A549 (cell line): ENCODE measurements at regions not wholly inside any gene's neighbourhood (a gene's known extent, or its start where the extent isn't known, plus 50 kb on each side); places are given as distances from the start of the nearest gene placed in this dataset.
"Not testable (repeated sequence)": the region's sequence is repeated elsewhere in the genome, so short reads cannot be mapped to it uniquely, and the experiment has no call there.

Source experiments
- ATAC-seq, 2 experiments: fragments of 200-7000 bp in 1 of 2; fragments of >200 bp in 1 of 2; cut with Nextera tagmentation in 1 of 2; cut with Tn5 transposase in 1 of 2; 3 replicates each; pipeline versions ENCODE4 v1.8.0 to v1.9.1; 2018 to 2020; ENCODE audit warnings: mild to moderate bottlenecking in 1 of 2, moderate library complexity in 1 of 2
- CTCF ChIA-PET: fragments of 300-600 bp; sonication (Branson Sonifier 250); formaldehyde crosslinking; extraction: SDS; loops from one replicate; lab custom pipeline; 2021; ENCODE audit warnings: antibody characterized with exemption, inconsistent platforms; lab: Yijun Ruan, JAX
- POLR2A ChIA-PET: fragments of 350-600 bp; formaldehyde crosslinking; extraction: SDS; loops from one replicate; lab custom pipeline; 2021; ENCODE audit warnings: antibody characterized with exemption, inconsistent platforms; lab: Yijun Ruan, JAX
- DNase-seq, 2 experiments: peaks; one replicate each; pipeline versions ENCODE4 v3.0.0 to v3.0.0-alpha.2; 2011 to 2016; ENCODE audit warnings: low read depth in 1 of 2, low spot score in 1 of 2
- FAIRE-seq: peaks from 2 replicates; lab custom pipeline; 2011; peaks lifted over from hg19 to GRCh38; lab: Jason Lieb, UNC
- H3K27ac ChIP-seq, 2 experiments: fragments of >200 bp; sonication (Bioruptor Twin); formaldehyde crosslinking; 3 replicates each; pipeline ENCODE4 v1.5.1; 2016 to 2017
- H3K4me1 ChIP-seq: fragments of >200 bp; sonication (Bioruptor Twin); formaldehyde crosslinking; 3 replicates; pipeline ENCODE4 v1.6.1; 2016
- H3K4me2 ChIP-seq: fragments of >200 bp; sonication (Bioruptor Twin); formaldehyde crosslinking; 3 replicates; pipeline ENCODE4 v1.6.1; 2016
- H3K4me3 ChIP-seq: fragments of >200 bp; sonication (Bioruptor Twin); formaldehyde crosslinking; 3 replicates; pipeline ENCODE4 v1.5.1; 2016
- H3K9me3 ChIP-seq: fragments of >200 bp; sonication (Bioruptor Twin); formaldehyde crosslinking; 3 replicates; pipeline ENCODE4 v1.6.1; 2016
- CBX8 ChIP-seq: fragments of 200-600 bp; sonication (generic); IDR thresholded peaks from 2 replicates; pipeline ENCODE4 v1.6.1; 2016
- FOSL2 ChIP-seq, 2 experiments: fragments of 450-650 bp in 1 of 2; fragments of >200 bp in 1 of 2; sonication (Bioruptor Twin) in 1 of 2; formaldehyde crosslinking; IDR thresholded peaks; 2 replicates each; pipeline versions ENCODE4 v1.5.0 to v1.6.1; 2016 to 2020; ENCODE audit warnings: mild to moderate bottlenecking in 1 of 2, moderate library complexity in 1 of 2
- FOXS1 ChIP-seq: fragments of 250-450 bp; sonication (Bioruptor Pico); IDR thresholded peaks from 2 replicates; pipeline ENCODE4 v1.5.0; 2020; ENCODE audit warnings: mild to moderate bottlenecking, moderate library complexity
- GATA3 ChIP-seq: IDR thresholded peaks from 2 replicates; pipeline ENCODE4 v1.6.1; 2012; ENCODE audit warnings: borderline replicate concordance
- HDAC2 ChIP-seq: fragments of 200-600 bp; sonication (generic); IDR thresholded peaks from 2 replicates; pipeline ENCODE4 v1.6.1; 2016
- HOXB5 ChIP-seq: fragments of 250-450 bp; sonication (Bioruptor Pico); IDR thresholded peaks from 2 replicates; pipeline ENCODE4 v1.5.0; 2020; ENCODE audit warnings: mild to moderate bottlenecking, moderate library complexity
- JUNB ChIP-seq: fragments of >200 bp; sonication (Bioruptor Twin); formaldehyde crosslinking; IDR thresholded peaks from 2 replicates; pipeline ENCODE4 v1.6.1; 2016
- NFE2L2 ChIP-seq: fragments of 150-350 bp; conservative IDR thresholded peaks from 2 replicates; pipeline ENCODE4 v1.6.1; 2014; ENCODE audit warnings: low read length
- RAD21 ChIP-seq, 2 experiments: fragments of >200 bp in 1 of 2; sonication (Bioruptor Twin) in 1 of 2; formaldehyde crosslinking in 1 of 2; IDR thresholded peaks in 1 of 2; conservative IDR thresholded peaks in 1 of 2; 2 replicates in 1 of 2; 3 replicates in 1 of 2; pipeline ENCODE4 v1.6.1; 2012 to 2018; ENCODE audit warnings: inconsistent platforms in 1 of 2
- RARB ChIP-seq: fragments of 250-450 bp; sonication (Bioruptor Pico); IDR thresholded peaks from 2 replicates; pipeline ENCODE4 v1.8.0; 2021; ENCODE audit warnings: mild to moderate bottlenecking, moderate library complexity
- RCOR1 ChIP-seq: fragments of 150-350 bp; IDR thresholded peaks from 2 replicates; pipeline ENCODE4 v1.6.1; 2014; ENCODE audit warnings: antibody characterized with exemption, low read length, low read depth
- TFCP2L1 ChIP-seq: fragments of 250-450 bp; sonication (Bioruptor Pico); IDR thresholded peaks from 2 replicates; pipeline ENCODE4 v1.5.0; 2021; ENCODE audit warnings: mild to moderate bottlenecking
- ZFP36 ChIP-seq: fragments of 450-650 bp; IDR thresholded peaks from 2 replicates; pipeline ENCODE4 v1.6.1; 2014; ENCODE audit warnings: borderline replicate concordance; ENCODE audit not compliant: partially characterized antibody
- ZSCAN20 ChIP-seq: fragments of 250-450 bp; sonication (Bioruptor Pico); IDR thresholded peaks from 2 replicates; pipeline ENCODE4 v1.8.0; 2022; ENCODE audit warnings: mild to moderate bottlenecking, moderate library complexity
- WGBS: methylation state at CpG from one replicate; pipeline ENCODE4 v1.1.6; 2017; ENCODE audit errors: missing lambda C conversion rate; 5-methylcytosine and 5-hydroxymethylcytosine counted together
- TF ChIP-seq, protein P1 (sequence below): fragments of >200 bp; sonication (Bioruptor Twin); formaldehyde crosslinking; IDR thresholded peaks from 3 replicates; pipeline ENCODE4 v1.6.1; 2016

DNA sequence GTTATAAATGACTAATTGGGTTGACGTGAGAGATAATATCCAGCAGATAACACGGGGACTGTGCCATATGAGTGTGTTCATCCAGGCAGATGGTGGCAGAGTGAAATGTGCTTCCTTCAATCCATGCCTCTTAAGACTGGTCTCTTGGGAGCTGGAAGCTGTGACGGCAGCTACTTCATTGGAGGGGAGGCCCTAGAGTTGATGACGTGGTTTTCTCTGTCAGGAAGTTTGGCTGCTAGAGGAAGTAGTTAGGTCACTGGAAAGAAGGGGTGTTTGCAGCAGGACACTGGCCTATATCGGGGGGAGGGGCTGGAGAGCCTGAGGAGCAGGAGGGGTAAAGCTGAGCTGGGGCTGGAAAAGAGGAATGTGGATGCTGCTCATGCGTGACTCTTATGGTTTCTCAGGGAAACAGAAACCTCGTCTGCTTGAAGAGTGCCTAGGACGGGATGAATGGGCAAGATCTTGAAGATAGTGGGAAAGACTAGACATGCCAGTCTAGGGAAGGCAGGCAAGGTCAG, 3051.6 kb downstream of the RPIA start:
- H3K4me3 ChIP-seq, H3K4me1 ChIP-seq, H3K9me3 ChIP-seq, H3K4me2 ChIP-seq, H3K27ac ChIP-seq, POLR2A ChIA-PET, CTCF ChIA-PET, ATAC-seq, DNase-seq, FAIRE-seq: not testable (repeated sequence)
- WGBS = 44% methylated on average over 8 of the region's 8 CpGs

DNA sequence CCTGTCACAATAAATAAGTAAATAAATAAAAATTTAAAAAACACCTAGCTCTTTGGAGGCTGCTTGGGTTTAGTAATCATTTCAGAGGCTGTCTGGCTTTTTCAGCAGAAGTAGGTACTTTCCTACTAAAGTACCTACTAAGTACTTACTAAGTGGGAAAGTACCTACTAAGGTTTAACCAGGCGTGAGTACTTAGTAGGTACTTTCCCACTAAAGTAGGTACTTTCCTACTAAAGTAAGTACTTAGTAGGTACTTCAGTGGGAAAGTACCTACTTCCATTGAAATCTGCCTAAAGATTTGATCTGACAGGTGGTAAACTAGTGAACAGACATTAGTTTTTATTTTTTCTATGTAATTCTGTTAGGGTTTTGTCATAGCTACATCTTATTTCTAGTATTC, 3052.4 kb downstream of the RPIA start:
- DNase-seq, H3K4me2 ChIP-seq, H3K27ac ChIP-seq, H3K4me1 ChIP-seq, CTCF ChIA-PET, POLR2A ChIA-PET, H3K4me3 ChIP-seq, H3K9me3 ChIP-seq, ATAC-seq: not testable (repeated sequence)
- peak; percentile 74 for FAIRE-seq
- WGBS = 20% methylated on average over 1 of the region's 1 CpG

DNA sequence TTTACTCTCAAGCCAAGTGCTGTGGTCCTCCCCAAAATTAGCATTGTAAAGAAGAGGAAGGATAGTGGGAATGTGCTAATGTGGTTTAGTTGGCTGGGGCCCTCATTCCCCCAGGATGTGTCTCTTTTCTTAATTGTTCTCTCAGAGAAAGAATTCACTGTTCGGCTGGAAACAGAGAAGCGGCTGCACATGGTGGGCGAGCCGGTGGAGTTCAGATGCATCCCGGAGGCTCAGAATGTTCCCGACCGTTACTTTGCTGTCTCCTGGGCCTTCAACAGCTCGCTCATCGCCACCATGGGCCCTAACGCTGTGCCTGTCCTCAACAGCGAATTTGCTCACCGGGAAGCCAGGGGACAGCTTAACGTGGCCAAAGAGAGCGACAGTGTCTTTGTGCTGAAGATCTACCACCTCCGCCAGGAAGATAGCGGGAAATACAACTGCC, 3053.2 kb downstream of the RPIA start:
- FAIRE-seq, CTCF ChIA-PET, DNase-seq, ATAC-seq, H3K4me3 ChIP-seq, H3K9me3 ChIP-seq, H3K4me1 ChIP-seq, H3K4me2 ChIP-seq, POLR2A ChIA-PET, H3K27ac ChIP-seq: not testable (repeated sequence)
- 77% methylated on average over 9 of the region's 16 CpGs for WGBS

DNA sequence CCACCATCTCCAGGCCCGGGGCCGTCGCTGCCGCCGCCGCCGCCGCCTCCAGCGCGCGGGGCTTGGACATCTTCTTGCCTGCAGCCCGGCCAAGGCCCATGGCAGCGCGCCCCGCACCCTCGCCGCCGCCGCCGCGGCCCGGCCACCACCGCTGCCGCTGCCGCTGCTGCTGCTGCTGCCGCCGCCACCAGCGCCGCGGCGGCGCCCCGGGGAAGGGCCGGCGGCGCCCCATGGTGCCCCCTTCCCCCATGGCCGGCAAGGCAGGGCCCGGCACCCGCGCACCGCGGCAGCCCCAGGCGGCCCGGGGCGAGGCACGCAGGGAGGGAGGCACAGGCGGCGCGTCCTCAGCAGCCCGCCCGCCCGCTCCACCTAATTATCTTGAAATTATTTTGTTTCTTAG, 3057.4 kb downstream of the RPIA start:
- FAIRE-seq (no peak), DNase-seq (no peak), ATAC-seq (peak in 1 of 2 experiments; percentile 78; a peak in 1 of 6 replicates)
- no peak overlapping the region for H3K4me2 ChIP-seq
- CTCF ChIA-PET = no interaction called here
- H3K9me3 ChIP-seq = no peaks in the 10 kb centered on the region
- H3K4me1 ChIP-seq = no peaks in the 10 kb centered on the region
- TF ChIP-seq FOXS1 = no peak
- TF ChIP-seq HDAC2 = no peak
- no peak for TF ChIP-seq ZFP36
- no peak for TF ChIP-seq RCOR1
- TF ChIP-seq NFE2L2 = no peak
- no peak for TF ChIP-seq JUNB
- no peak for TF ChIP-seq FOSL2 (IDR thresholded peaks at IDR 0.05)
- TF ChIP-seq FOSL2 (CRISPR knock-in tag; IDR thresholded peaks at IDR 0.05) = no peak
- TF ChIP-seq HOXB5 (CRISPR knock-in tag) = no peak
- TF ChIP-seq ZSCAN20 (CRISPR knock-in tag) = no peak
- no peak for TF ChIP-seq RARB (CRISPR knock-in tag)
- TF ChIP-seq RAD21 (conservative IDR thresholded peaks at IDR 0.05 in 1 of 2, IDR thresholded peaks at IDR 0.05 in 1 of 2) = no peak
- TF ChIP-seq, protein P1, sequence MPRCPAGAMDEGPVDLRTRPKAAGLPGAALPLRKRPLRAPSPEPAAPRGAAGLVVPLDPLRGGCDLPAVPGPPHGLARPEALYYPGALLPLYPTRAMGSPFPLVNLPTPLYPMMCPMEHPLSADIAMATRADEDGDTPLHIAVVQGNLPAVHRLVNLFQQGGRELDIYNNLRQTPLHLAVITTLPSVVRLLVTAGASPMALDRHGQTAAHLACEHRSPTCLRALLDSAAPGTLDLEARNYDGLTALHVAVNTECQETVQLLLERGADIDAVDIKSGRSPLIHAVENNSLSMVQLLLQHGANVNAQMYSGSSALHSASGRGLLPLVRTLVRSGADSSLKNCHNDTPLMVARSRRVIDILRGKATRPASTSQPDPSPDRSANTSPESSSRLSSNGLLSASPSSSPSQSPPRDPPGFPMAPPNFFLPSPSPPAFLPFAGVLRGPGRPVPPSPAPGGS = no peak
- TF ChIP-seq TFCP2L1 (CRISPR knock-in tag) = no peak
- TF ChIP-seq GATA3 = no peak
- TF ChIP-seq CBX8 = no peak
- POLR2A ChIA-PET = no interaction called here
- H3K4me3 ChIP-seq = no peak overlapping the region
- no peak overlapping the region for H3K27ac ChIP-seq
- 75% methylated on average over 39 of the region's 52 CpGs for WGBS

DNA sequence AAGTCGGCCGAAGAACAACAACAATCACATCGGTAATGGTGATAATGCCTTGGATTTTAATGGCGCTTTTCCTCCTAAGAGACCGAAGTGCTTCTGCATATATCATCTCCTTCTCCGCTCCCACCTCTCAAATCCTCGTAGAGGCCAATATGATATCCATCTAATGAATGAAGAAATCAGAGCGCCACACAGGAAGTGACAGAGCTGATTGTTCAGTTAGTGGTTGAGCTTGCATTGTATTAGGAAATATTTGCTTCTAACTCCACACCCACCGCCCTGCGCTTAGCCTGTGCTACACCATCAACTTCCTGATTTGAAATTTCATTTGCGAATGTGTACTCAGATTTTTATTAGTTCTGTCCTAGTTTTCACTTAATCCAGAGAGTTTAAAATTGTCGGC, 3058.2 kb downstream of the RPIA start:
- WGBS = 80% methylated on average over 11 of the region's 12 CpGs
- H3K4me3 ChIP-seq, FAIRE-seq, H3K4me1 ChIP-seq, POLR2A ChIA-PET, H3K27ac ChIP-seq, H3K9me3 ChIP-seq, CTCF ChIA-PET, H3K4me2 ChIP-seq, DNase-seq, ATAC-seq: not testable (repeated sequence)
